Adrenal gland (tissue), 5 donors: ENCODE measurements at regions not wholly inside any gene's neighbourhood (a gene's known extent, or its start where the extent isn't known, plus 50 kb on each side); places are given as distances from the start of the nearest gene placed in this dataset.

Experiments
- CTCF ChIP-seq, 6 experiments: fragments of 450-650 bp in 4 of 6; fragments of 200-600 bp in 2 of 6; sonication (generic) in 1 of 6; IDR thresholded peaks; 1 replicate in 5 of 6; 2 replicates in 1 of 6; pipeline versions ENCODE4 v1.5.1 to v1.8.0; 2016 to 2021; ENCODE audit warnings: antibody characterized with exemption in 6 of 6, mild to moderate bottlenecking in 2 of 6, moderate library complexity in 1 of 6
- POLR2A ChIP-seq, 2 donors: fragments of 450-650 bp; IDR thresholded peaks; one replicate each; pipeline ENCODE4 v1.6.1; 2017; ENCODE audit warnings: antibody characterized with exemption in 2 of 2, mild to moderate bottlenecking in 2 of 2, moderate library complexity in 1 of 2
- donor health status: DM: no; HTN: no; CAD: no.

GRCh38 chr6:164275773-164276172, 861.3 kb downstream of the QKI start:
- TF ChIP-seq CTCF (IDR thresholded peaks at IDR 0.05) (no peak), POLR2A (IDR thresholded peaks at IDR 0.05) (no peak)
